Stimulated activated CD8-positive, alpha-beta memory T cell treated with anti-CD3 and anti-CD28 coated beads, Interleukin-15, amount 100 ng/mL, for 4 hours (primary cell): ENCODE measurements at regions not wholly inside any gene's neighbourhood (a gene's known extent, or its start where the extent isn't known, plus 50 kb on each side); places are given as distances from the start of the nearest gene placed in this dataset.

Experiments used
- DNase-seq, 2 donors: peaks; one replicate each; pipeline ENCODE4 v3.0.0-alpha.2; 2020; ENCODE audit warnings: low read depth in 2 of 2

DNA sequence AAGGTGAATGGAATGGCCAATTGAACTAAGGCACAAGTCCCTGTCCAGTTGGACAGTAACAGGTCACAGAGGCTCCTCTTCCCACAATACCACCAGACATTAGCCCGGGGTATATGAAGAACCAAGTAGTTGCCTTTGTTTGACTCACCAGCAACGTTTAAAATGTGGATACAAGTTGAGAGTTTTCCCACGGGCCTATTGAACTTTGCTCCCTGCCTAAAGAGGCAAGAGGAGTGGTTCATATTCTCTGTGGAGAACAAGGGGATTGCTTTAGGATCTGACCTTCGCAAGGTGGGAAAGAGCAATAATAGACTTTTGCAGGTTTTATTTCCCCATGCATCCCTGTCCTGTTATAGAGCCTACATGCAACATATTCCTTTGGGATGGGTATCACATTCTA is 177.2 kb downstream of the POU4F1 start:
- no peak for DNase-seq

DNA sequence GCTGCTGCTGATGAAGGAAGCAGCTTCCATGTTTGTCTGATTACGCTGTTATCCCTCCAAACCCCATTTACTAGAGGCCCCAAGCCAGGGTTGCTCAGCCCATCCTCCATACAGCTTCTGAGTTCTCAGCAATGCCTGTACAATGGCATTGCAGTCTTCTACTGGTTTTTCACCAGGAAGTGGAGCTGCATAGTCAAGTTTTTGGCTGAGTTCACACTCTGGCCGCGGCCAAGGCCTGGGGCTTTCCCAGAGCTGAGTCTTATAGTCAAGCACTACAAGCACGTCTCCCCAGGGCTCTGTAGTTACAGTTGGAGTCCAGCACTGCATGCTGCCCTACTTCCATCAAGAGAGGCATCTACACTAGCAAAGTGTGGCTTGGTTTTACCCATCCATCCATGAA is 182.5 kb downstream of the POU4F1 start:
- DNase-seq = no peak

DNA sequence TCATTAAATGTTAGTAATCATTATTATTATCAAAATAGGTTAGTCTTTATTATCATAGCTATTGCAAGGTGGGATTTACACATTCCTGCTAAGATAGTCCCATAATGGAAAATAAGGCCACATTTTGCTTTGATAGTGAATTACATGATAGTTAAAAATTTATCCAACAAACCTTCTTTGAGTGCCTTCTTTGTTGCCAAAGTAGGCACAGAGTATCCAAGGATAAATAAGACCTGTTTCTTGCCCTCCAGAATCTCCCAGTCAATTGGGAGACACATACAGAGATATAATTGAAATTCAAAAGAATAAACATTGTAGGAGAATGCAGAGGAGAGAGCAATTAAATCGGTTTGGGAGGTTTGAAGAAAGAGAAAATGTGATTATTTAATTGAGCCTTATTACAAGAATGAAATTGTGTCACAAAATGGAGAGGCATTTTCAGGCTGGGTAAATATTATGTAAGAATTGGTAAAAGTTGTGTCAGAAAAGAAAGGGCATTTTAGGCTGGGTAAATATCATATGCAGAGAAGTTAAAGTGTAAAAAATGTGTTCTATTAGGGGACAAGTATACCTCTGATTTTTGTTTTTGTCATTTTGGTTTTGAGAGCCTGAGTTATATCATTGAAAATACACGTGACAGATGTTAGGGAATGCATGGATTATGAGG is 189.3 kb downstream of the POU4F1 start:
- DNase-seq = no peak

DNA sequence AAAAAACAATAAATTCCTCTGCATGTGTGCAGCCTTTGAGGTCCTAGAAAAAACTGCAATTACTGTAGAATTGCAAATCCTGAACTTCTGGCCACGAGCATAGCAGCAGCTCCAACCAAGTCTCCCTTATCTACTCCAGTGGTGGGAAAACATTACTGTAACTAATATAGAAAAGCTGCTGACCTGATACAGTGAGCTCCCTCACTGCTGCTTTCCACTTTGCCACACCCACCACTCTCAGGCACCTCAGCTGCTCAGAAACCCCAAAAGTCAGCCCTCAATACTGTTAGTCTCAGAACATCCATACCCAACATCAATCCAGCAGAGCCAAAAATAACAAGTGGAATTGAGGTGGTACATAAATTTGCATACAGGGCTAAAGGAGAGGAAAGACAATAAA is 192.5 kb downstream of the POU4F1 start:
- no peak for DNase-seq

DNA sequence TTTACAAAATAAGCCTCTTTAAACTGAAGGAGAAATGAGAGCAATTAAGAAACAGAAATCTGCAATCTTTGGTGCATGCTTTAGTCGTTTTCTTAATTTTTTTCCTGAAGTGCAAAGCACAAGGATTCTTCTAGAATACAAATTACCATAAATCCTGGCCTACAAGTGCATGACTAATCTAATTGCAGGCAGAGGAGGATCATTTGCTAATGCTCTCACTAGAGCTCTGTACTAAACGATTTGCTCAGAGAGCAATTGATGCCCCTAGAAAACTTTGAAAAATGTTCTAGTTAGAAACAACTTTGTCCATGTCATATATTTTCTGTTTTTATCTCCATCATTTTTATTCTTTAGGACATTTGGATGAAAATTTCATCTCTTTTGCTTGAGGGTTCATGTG is 193.2 kb downstream of the POU4F1 start:
- DNase-seq = no peak

DNA sequence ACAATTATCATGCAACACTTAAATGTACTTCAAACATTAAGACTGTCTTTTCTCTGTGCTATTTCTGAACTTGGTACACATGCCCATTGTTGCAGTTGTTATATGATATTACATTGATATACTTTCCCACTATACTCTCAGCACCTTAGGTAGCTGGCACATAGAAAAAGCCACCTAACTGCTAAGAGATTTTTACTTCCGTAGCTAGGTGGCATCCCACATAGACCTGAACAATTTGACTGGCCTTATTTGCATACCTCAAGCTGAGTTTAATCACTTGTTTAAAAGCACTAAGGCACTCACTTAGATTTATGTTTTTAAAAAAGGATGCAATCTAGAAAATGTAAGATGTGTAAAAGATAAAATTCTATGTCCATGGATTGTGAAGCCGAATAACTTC is 194.2 kb downstream of the POU4F1 start:
- DNase-seq = no peak

DNA sequence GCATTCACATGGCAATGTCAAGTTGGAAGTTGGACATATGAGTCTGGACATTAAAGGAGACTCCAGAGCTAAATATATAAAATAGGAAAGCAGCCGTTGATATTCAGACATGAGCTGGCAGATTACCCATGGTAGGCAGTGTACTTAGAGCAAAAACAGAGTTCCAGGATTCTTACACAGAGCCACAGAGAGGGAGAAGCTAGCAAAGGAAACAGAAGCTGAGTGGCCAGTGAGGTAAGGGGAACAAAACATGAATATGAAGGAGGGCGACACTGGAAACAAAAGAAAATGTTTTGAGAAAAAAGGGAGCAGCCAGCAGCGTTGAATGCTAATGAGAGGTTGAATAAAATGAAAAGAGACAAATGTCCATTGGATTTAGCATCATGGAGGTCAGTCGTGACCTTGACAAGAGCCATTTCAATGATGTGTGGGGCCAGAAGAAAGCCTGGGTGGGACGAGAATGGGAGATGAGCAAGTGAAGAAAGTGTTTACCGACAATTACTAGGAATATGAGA is 198.4 kb downstream of the POU4F1 start:
- DNase-seq = no peak

DNA sequence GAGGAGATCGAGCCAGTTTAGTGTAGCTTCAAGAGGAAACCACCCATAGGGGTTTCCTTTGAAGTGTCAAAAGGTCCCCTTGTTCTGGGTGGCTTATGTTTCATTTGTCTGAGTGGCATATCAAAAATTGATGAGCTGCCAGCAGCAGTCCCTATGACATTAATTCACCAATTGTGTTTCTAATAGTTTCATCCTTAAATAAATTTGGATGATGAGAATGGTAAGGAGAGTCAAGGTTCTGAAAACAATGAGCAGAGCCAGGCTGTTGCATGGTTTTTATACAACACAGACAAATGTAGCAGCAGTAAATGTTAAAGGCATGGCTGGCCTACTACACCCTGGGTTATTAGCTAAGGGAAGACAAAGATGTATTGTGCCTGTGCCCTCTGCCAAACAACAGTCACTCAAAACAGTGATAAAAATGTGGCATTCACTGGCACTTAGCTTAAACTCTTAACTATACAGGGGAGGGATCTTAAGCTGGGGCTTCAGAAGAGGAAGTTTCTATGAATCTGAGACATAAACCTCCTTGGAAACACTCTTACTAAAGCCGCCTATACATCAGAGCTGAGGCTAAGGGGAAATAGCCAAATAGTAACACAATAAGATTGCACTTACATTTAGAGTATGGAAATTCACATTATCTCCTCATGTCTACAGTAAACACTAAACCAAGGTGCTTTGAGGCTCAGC is 200.5 kb downstream of the POU4F1 start:
- DNase-seq = no peak

DNA sequence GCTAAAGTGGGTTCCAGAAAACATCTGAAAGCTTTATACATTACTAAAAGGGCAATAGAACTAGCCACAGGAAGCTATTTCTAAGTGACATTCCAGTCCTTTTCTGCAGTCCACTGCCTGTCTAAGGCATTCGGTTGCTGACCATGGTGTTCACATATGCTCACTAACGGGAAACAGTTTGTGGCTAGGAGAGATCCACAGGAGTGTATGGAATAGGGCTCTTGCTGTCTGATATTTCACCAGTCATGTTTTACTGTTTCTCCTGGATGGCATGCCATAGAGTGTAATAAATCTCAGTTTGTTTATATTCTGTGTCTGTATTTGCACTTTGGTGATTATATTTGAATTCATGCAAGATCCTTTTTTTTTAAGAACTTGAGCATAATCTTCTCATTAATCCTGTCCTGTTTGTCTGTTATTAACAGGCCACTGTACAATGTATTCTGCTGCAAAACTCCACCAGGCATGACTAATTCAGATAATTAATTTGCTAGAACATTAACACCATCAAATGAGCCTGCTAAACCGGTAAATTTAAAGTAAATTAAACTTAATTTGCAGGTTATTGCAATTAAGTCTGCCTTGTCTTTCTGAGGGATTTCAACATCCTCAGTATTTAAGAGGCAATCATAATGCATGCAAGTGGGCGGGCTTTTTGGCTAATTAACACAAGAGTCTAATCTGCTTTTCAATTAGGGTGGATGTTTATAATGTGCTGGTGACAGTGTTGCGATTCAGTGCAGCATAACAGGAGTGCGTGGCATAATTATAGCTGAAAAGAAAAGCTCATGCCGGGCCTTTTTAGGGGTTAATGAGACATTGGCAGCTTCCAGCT is 201.3 kb downstream of the POU4F1 start:
- DNase-seq = no peak

DNA sequence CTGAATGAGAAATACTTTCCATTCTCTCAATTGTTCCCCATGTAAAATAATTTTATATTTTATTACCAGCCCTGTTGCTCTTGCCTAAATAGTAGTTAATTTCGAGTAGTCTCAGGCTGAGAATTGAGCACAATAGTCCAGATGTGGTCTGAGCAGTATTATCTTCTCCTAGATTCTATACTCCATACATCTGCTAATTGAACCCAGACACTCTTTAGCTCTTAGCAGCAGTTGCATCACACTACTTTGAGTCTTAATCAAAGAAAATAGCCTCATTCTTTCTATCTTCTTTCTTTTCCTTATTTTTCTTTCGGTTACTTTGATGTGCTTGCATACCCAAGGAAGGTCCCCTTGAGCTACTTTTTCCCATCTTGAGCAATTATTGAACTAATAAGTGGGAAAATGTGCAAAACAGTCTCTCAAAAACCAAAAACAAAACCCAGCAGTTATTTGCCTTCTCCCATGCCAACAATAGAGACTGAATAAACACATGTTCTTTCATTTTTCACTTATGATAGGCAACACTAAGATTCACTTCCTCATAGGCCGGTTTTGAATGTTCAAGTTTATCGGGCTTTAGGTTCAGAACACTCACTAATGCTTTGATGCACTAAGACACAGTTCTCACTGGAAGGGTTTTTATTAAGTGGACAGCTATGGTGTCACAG is 204.5 kb downstream of the POU4F1 start:
- DNase-seq = no peak

DNA sequence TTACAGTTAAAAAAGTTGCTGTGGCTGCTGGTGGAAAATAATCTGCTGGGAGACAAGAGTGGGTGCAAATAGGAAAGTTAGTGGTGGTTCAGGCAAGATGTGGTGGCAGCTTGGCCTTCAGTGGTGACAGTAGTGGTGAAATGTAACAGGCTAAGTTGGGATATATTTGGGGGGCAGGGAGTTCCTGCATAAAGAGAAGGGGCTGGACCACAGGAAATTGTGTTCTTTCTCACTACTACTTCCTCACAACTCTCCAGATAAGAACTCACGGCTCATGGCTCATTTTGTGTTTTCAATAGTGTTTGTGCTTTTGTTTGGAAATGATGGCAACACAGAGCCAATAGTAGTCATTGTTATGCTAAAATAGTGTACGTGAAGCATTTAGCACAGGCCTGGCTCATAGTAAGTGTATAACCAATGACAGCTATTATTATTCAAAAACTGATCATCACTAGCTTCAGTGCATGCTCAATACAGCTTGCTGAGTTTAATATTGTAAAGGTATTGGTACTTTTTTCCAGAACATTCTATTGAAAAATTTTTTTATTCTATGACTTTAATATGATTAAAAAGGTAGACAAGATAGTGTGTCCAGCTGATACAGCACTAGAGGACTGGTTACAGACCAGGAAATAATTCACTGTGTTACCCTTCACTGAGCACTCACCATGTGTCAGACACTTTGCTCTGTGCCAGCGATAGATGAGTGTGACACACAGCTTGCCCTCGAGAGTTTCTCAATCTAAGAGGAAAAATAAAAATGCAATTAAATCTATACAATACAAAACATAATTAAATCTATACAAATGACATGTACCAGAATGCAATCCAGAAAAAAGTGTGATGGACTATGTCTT is 209.8 kb downstream of the POU4F1 start:
- no peak for DNase-seq

DNA sequence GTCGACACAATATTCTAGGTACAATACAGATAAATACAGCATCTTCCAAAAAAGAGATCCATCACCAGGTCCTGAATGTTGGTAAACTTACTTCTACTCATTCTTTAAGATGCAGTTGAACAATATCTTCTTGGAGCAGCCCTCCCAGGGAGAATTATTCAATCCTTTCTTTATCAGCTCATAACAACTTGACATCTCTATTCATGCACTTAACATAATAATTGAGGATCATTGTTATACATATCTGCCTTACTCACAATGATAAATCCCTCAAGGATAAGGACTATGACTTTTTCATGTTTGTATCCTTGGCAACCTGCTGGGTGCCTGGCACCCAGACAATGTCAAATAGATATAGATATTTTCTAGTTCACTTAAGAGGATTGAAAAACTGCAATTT is 219.5 kb downstream of the POU4F1 start:
- DNase-seq = no peak

DNA sequence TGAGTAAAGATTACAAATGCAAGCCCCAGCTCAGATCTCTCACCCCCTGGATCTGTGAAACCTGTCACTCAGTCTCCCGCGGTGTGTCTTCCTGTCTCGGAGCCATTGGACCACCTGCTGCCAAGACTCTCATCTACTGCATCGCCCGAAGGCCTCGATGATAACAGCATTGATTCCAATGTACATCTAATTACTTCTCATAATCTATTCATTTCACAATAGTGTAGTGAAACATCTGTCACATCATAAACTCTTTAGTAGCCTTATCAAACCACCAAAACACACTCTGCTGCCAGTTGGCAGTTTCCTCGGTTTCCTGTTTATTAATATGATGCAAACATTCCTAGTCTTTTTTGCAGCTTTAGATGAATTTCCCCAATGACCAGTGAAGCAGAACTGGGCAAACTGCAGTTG is 220.3 kb downstream of the POU4F1 start:
- no peak for DNase-seq

DNA sequence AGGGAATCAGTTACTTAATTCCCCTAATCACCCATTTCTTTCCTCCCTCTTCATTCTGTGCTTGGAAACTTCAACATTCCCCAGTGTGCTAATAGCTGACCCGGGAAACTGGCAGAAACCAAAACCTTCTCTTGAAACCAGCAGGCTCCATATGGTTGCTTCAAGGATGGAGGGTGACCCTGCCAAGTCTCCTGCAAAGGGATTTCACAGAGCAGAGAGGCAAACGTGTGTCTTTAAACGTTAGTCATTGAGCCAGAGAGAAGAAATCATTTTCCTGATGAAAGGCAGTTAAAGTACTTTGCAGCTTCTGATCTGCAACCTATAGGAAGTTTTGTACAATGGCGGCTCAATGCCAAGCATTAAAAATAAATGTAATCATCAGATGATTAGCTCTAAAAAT is 220.9 kb downstream of the POU4F1 start:
- no peak for DNase-seq

DNA sequence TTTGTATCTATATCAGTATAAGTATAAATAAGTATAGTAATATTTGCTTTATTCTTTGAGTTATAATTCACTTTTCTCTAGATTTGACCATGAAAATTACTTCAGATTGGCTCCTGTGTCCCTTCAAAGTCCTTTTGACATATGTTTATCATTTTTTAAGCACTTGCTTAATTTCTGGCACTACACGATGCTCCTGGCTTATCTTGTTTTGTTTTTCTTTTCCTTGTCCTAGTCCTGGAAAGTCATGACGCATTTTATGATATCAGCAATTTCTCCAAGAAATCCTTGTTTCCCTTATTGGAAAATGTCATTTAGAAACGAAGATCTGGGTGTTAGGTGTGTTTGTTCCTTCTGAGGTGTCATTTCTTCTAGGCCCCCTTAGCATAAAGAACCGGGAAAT is 226.5 kb downstream of the POU4F1 start:
- no peak for DNase-seq

DNA sequence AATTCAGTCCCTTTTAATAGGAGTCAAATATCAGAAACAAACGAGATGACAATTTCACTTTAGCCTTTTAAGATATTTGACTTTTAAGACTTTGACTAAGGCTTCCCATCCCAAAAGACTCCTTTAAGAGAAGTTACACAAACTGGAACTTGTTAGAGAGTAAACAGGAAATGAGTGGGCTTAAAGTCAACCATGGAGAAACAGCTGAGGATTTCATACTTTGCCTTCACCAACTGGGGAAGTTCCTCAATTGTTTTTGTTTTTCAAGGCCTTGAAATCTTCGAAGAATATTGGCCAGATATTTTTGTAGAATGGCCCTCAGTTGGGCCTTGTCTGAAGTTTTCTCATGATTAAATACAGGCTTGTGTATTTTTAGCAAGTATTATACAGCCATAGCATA is 227.3 kb downstream of the POU4F1 start:
- DNase-seq = no peak

DNA sequence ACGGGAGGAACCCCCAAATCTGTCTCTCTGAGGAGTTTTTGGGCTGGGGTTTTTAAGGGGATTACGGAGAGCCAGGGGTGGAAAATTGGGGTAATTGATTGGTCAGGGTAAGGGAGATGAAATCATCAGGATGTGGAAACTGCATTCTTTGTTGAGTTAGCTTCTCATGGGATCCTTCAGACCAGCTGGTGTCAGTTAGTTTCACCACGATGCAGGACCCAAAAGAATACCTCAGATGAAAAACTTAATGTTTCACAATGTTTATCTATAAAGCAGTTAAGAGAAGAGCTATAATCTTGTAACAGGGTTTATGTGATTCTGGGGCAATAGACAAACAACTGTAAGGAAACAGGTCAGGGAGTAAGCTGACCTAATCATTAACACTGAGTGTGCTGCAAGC is 230.8 kb downstream of the POU4F1 start:
- DNase-seq = no peak

DNA sequence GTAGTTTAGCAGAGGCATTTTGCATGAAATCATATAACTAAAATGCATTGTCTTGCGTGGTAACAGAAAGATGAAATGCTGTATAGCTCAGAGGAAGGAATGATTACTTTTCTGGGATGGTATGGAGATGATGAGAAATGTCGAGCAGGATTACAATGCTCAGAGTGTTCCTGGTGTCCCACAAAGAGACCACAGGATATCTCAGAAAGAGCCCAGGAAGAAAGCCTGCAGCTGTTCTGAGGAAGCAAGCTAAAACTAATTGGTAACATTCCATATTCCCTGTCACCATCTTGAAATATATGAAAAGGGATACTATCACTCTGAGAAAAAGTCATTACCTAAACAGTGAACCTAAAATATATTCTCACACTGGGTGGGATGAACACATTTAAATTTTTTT is 233.1 kb downstream of the POU4F1 start:
- DNase-seq = no peak

DNA sequence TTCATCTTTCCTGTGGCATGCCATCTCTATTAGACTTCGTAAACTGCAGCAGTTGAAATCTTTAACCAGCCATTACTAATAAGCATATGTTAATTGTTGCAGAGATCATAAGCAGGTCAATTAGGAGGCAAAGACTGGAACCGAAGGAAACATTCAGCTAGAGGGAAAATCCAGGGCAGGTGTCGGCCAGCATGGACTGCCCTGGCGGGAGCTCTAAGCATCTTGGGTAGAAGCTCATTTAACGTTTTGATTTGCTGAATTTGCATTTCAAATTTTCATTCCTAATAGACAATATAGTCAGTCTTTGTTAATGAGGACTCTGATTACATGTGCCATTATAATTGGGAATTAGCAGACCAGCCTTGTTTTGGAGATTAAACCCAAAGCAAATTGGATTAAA is 238.6 kb downstream of the POU4F1 start:
- no peak for DNase-seq

DNA sequence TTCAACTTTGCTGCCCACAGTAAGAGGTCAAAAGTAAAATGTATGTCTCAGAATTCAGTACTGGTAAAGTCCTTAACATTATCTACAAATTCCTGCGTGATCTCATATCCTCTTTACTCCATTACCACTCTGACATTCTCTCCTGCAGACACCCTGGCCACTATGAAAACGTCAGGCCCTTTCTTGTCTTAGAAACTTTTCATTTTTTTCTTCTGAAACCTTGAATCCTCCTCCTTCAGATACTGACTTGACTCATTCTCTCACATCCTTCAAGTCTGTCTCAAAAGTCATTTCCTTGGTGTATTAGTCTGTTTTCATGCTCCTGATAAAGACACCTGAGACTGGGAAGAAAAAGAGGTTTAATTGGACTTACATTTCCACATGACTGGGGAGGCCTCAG is 262.3 kb downstream of the POU4F1 start:
- DNase-seq = no peak

DNA sequence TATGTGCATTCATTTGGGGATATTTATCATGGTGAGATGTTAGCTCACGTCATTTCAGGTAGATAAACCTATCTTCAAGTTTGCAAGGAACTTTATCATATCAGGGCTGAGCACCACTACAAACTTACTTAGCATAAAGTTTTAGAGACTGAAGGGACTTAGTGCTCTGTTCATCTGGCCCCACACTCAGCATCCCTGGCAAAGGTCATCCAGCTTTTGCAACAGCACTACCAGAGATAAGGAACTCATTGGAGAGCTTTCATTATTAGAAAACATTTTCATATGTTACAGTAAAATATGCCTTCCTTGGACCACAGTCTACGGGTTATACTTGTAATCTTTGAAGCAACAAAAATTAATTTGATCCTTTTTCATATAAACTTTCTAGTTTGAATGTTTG is 263.4 kb downstream of the POU4F1 start:
- no peak for DNase-seq
